ENCODE measurements at regions not wholly inside any gene's neighbourhood (a gene's known extent, or its start where the extent isn't known, plus 50 kb on each side); places are given as distances from the start of the nearest gene placed in this dataset.

GRCh38 chr21:39007532-39007931, 175.7 kb downstream of the PSMG1 start:
- TF ChIP-seq POLR2A (IDR thresholded peaks at IDR 0.05) (no peak), CTCF (IDR thresholded peaks at IDR 0.05) (no peak)
